ENCODE measurements at regions not wholly inside any gene's neighbourhood (a gene's known extent, or its start where the extent isn't known, plus 50 kb on each side); places are given as distances from the start of the nearest gene placed in this dataset.

DNA sequence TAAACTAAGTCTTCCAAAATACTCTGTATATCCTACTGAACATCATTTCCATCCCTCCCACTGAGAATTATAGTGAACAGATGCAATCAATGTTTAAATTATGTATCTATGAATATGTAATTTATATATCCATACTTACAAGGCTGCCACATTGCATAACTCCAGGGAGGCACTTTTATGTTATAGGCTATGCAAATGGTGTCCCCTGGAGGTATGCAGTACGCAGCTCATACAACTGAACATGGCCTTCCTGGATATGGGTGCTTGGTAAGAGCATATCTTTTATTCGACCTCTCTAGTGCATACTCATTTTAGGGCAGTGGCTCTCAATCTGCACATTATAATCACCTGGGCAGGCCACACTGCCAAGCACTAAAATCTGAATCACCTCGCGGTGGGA lies 127.3 kb downstream of the BANF2 start:
- no peaks in the 10 kb centered on the region for H3K9me3 Mint-ChIP-seq
- DNase-seq (ENCODE audit: low read depth, low spot score), result no peak
- no peak overlapping the region for H3K4me3 Mint-ChIP-seq
- peaks cover 10% of the 10 kb centered on the region for H3K4me1 Mint-ChIP-seq
- no peaks in the 10 kb centered on the region for H3K36me3 Mint-ChIP-seq (ENCODE audit: low read depth)
- no peaks in the 10 kb centered on the region for H3K27me3 Mint-ChIP-seq (ENCODE audit: low read depth)
- TF ChIP-seq, protein P1, sequence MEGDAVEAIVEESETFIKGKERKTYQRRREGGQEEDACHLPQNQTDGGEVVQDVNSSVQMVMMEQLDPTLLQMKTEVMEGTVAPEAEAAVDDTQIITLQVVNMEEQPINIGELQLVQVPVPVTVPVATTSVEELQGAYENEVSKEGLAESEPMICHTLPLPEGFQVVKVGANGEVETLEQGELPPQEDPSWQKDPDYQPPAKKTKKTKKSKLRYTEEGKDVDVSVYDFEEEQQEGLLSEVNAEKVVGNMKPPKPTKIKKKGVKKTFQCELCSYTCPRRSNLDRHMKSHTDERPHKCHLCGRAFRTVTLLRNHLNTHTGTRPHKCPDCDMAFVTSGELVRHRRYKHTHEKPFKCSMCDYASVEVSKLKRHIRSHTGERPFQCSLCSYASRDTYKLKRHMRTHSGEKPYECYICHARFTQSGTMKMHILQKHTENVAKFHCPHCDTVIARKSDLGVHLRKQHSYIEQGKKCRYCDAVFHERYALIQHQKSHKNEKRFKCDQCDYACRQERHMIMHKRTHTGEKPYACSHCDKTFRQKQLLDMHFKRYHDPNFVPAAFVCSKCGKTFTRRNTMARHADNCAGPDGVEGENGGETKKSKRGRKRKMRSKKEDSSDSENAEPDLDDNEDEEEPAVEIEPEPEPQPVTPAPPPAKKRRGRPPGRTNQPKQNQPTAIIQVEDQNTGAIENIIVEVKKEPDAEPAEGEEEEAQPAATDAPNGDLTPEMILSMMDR (conservative IDR thresholded peaks at IDR 0.05), result no peak
- H3K27ac Mint-ChIP-seq (ENCODE audit: unreplicated experiment), result no peak overlapping the region

DNA sequence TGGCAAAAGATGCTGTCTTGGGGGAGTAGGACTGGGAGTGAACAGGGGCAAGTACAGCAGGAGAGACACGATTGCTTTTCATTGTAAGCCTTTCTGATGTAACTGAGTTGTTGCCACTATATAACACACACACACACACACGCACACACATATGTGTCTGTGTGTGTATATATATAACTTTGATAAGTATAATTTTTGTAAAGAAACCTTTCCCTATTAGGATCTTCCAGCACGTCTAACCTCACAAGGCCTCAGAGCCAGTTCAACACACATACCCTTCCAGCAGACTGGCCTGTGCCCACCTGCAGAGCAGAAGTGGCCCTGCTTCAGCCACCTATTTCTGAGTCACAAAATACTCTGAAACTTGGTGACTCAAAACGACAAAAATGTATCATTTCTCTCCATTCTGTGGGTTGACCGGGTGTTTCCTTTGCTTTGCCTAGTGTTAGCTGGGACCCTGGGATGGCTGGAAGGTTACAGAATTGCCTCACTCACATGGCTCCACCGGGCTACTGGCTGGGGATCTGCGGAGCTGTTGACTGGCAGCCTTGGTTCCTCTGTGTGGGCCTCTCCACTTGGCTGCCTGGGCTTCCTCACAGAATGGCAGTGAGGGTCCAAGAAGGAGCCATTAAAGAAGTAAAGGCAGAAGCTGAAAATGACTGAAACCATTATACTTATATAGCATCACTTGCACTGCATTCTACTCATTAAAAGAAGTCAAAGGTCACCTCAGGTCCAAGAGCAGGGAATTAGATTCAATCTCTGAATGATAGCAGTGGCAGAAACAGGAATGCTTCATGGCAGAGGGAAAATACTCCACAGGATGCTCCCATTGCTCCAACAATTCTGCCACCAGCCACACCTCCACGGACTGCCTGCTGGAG lies 126.4 kb downstream of the BANF2 start:
- DNase-seq (ENCODE audit: low read depth, low spot score), result no peak
- no peaks in the 10 kb centered on the region for H3K9me3 Mint-ChIP-seq
- H3K4me1 Mint-ChIP-seq, result peaks cover 3% of the 10 kb centered on the region
- H3K27ac Mint-ChIP-seq (ENCODE audit: unreplicated experiment), result no peak overlapping the region
- H3K4me3 Mint-ChIP-seq, result no peak overlapping the region
- H3K36me3 Mint-ChIP-seq (ENCODE audit: low read depth), result no peaks in the 10 kb centered on the region
- TF ChIP-seq, protein P1 (conservative IDR thresholded peaks at IDR 0.05), result no peak
- no peaks in the 10 kb centered on the region for H3K27me3 Mint-ChIP-seq (ENCODE audit: low read depth)

DNA sequence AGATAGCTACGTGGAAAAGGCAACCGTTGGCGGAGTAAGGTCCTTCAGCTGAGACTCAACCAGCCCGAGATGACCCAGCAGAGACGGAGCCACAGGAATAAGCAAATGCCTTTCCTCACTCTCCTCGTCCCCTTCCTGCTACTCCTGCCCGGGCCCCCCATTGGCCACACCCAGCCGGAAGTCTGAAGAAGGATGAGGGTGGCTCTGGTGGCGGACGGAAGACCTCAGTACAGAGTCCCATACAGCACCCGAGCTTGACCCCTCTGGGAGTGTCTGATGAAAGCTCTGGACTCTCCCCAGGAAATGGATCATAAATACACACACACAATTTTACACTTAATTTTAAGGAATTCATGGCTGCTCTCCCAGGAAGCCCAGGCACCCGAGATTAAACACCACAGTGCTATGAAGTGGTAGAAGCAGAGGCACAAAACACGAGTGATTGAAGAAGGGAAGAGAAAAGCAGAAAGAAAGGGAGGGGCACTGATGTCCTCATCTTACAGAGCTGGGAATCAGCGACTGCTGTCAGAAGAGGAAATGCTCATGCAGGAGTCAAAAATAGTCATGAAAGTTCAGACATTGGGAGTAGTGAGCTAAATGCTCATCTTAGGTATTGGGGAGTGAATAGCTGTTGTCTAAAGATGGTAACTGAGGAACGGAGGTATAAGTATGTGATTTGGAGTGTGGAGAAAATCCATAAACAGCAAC lies 125.6 kb downstream of the BANF2 start:
- Mint-ChIP-seq H3K36me3 (ENCODE audit: low read depth) (no peaks in the 10 kb centered on the region), H3K27me3 (ENCODE audit: low read depth) (no peaks in the 10 kb centered on the region), H3K4me1 (peaks cover 3% of the 10 kb centered on the region), H3K4me3 (no peak overlapping the region), H3K9me3 (no peaks in the 10 kb centered on the region), H3K27ac (ENCODE audit: unreplicated experiment) (no peak overlapping the region)
- DNase-seq (ENCODE audit: low read depth, low spot score), result no peak
- TF ChIP-seq, protein P1 (conservative IDR thresholded peaks at IDR 0.05), result no peak

DNA sequence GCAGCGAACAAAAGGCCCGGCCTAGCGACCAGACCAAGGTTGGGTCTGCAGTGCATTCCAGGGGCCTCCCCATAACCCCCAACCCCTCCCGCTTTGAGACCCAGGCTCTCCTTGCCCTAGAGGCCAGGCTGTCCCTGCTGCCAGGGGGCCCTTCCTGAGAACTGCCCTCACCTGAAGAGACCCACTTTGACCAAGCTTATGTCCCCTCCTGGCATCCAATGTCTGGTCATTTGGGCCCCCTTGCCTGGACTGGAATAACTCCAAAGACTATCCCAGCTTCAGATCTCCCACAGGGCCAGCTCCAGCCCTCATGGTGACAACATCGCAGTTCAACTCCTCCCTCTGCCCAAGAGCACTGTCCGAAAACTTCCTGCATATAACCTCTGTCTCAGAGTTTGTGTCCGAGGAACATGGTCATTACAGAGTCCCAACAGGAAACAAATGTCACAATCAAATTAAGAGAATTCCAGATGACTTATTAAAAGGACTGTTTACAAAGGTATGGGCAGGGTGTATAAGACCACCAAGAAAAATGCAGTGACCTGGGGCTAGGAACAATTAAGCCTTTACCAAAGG lies 125.0 kb downstream of the BANF2 start:
- no peaks in the 10 kb centered on the region for H3K9me3 Mint-ChIP-seq
- peaks cover 3% of the 10 kb centered on the region for H3K4me1 Mint-ChIP-seq
- no peaks in the 10 kb centered on the region for H3K36me3 Mint-ChIP-seq (ENCODE audit: low read depth)
- no peak overlapping the region for H3K4me3 Mint-ChIP-seq
- TF ChIP-seq, protein P1 (conservative IDR thresholded peaks at IDR 0.05), result no peak
- H3K27ac Mint-ChIP-seq (ENCODE audit: unreplicated experiment), result peak overlapping the region; percentile 53
- no peak for DNase-seq (ENCODE audit: low read depth, low spot score)
- H3K27me3 Mint-ChIP-seq (ENCODE audit: low read depth), result no peaks in the 10 kb centered on the region

GRCh38 chr20:17823409-17824144 lies 123.8 kb downstream of the BANF2 start:
- TF ChIP-seq, protein P1 (conservative IDR thresholded peaks at IDR 0.05), result no peak
- peak overlapping the region; percentile 37 for H3K27ac Mint-ChIP-seq (ENCODE audit: unreplicated experiment)
- peaks cover 3% of the 10 kb centered on the region for H3K4me1 Mint-ChIP-seq
- no peaks in the 10 kb centered on the region for H3K36me3 Mint-ChIP-seq (ENCODE audit: low read depth)
- peaks cover 4% of the 10 kb centered on the region for H3K9me3 Mint-ChIP-seq
- H3K27me3 Mint-ChIP-seq (ENCODE audit: low read depth), result no peaks in the 10 kb centered on the region
- no peak overlapping the region for H3K4me3 Mint-ChIP-seq
- DNase-seq (ENCODE audit: low read depth, low spot score), result no peak

Measured in neural crest cell (in vitro differentiated cells).